GM12878 (cell line): ENCODE measurements at regions not wholly inside any gene's neighbourhood (a gene's known extent, or its start where the extent isn't known, plus 50 kb on each side); places are given as distances from the start of the nearest gene placed in this dataset.

Source experiments
- ATAC-seq: fragments of 200-7000 bp; cut with Tn5 transposase; 3 replicates; pipeline ENCODE4 v1.9.1; 2020; ENCODE audit warnings: mild to moderate bottlenecking, moderate library complexity
- BruUV-seq: library from RNA; stranded (reverse); fragments of 400-500 nt; replicated peaks from 2 replicates; lab custom pipeline; 2021; lab: Mats Ljungman, UMichigan
- CTCF ChIA-PET: fragments of 300-600 bp; sonication (Branson Sonifier 250); formaldehyde crosslinking; extraction: SDS; loops from one replicate; lab custom pipeline; 2021; ENCODE audit warnings: inconsistent platforms; lab: Yijun Ruan, JAX
- POLR2A ChIA-PET: fragments of 350-600 bp; formaldehyde crosslinking; extraction: SDS; loops from one replicate; lab custom pipeline; 2021; ENCODE audit warnings: inconsistent platforms; lab: Charles Lee
- RAD21 ChIA-PET: fragments of 300-600 bp; sonication (Branson Sonifier 250); formaldehyde crosslinking; loops from one replicate; lab custom pipeline; 2023; ENCODE audit warnings: antibody characterized with exemption; ENCODE audit not compliant: unreplicated experiment; lab: Charles Lee
- SMC1A ChIA-PET: fragments of 300-600 bp; sonication (Branson Sonifier 250); formaldehyde crosslinking; loops from one replicate; lab custom pipeline; 2023; ENCODE audit not compliant: unreplicated experiment, uncharacterized antibody; lab: Charles Lee
- DNase-seq: peaks from one replicate; pipeline ENCODE4 v3.0.0-alpha.2; 2011; ENCODE audit warnings: low read depth, low spot score
- FAIRE-seq: peaks from 3 replicates; lab custom pipeline; 2011; peaks lifted over from hg19 to GRCh38; lab: Jason Lieb, UNC
- H2AFZ ChIP-seq: 2 replicates; pipeline ENCODE4 v1.6.0; 2011; ENCODE audit warnings: low read depth, low read length, control low read depth; ENCODE audit not compliant: control insufficient read depth
- H3K27ac ChIP-seq: 2 replicates; pipeline ENCODE4 v1.5.1; 2011; ENCODE audit warnings: control low read depth; ENCODE audit not compliant: control insufficient read depth, insufficient read depth
- H3K27me3 ChIP-seq, 2 experiments: replicated peaks in 1 of 2; 2 replicates each; pipeline versions ENCODE4 v1.6.0 to v1.6.1; 2011; ENCODE audit warnings: low read length in 1 of 2; ENCODE audit not compliant: control insufficient read depth in 2 of 2, insufficient read depth in 2 of 2
- H3K36me3 ChIP-seq, 2 experiments: 2 replicates each; pipeline ENCODE4 v1.5.1; 2011; ENCODE audit warnings: low read length in 1 of 2; ENCODE audit not compliant: control insufficient read depth in 2 of 2, insufficient read depth in 2 of 2
- H3K4me1 ChIP-seq: 2 replicates; pipeline ENCODE4 v1.6.1; 2011; ENCODE audit warnings: mild to moderate bottlenecking, low read length, moderate library complexity, mixed read lengths; ENCODE audit not compliant: control insufficient read depth, insufficient read depth
- H3K4me2 ChIP-seq: 2 replicates; pipeline ENCODE4 v1.6.0; 2011; ENCODE audit warnings: control low read depth; ENCODE audit not compliant: control insufficient read depth, insufficient read depth
- H3K4me3 ChIP-seq: fragments of 200-600 bp; sonication (generic); 2 replicates; pipeline ENCODE4 v1.5.1; 2016
- H3K79me2 ChIP-seq: 2 replicates; pipeline ENCODE4 v1.6.0; 2011; ENCODE audit warnings: low read length; ENCODE audit not compliant: control insufficient read depth, insufficient read depth
- H3K9ac ChIP-seq: 2 replicates; pipeline ENCODE4 v1.8.0; 2011; ENCODE audit warnings: low read length, control low read depth, mixed read lengths; ENCODE audit not compliant: control insufficient read depth, insufficient read depth
- H3K9me3 ChIP-seq: replicated peaks from 3 replicates; pipeline ENCODE4 v1.5.1; 2011; ENCODE audit warnings: mild to moderate bottlenecking, low read length; ENCODE audit not compliant: control insufficient read depth, insufficient read depth
- H4K20me1 ChIP-seq: 2 replicates; pipeline ENCODE4 v1.6.0; 2011; ENCODE audit not compliant: control insufficient read depth, insufficient read depth
- CHD4 ChIP-seq: fragments of 200-600 bp; sonication (generic); IDR thresholded peaks from 2 replicates; pipeline ENCODE4 v1.6.1; 2016; ENCODE audit warnings: mild to moderate bottlenecking
- EP300 ChIP-seq, 2 experiments: fragments of 150-350 bp in 1 of 2; IDR thresholded peaks; 2 replicates each; pipeline ENCODE4 v1.6.1; 2011 to 2012; ENCODE audit warnings: low read depth in 2 of 2, low read length in 2 of 2, borderline replicate concordance in 1 of 2, improper control_type of control experiment in 1 of 2, inconsistent platforms in 1 of 2; ENCODE audit not compliant: control insufficient read depth in 1 of 2
- FOXM1 ChIP-seq: IDR thresholded peaks from 2 replicates; pipeline ENCODE4 v1.6.1; 2012; ENCODE audit warnings: low read depth, mild to moderate bottlenecking, inconsistent platforms, low read length, moderate library complexity
- IKZF2 ChIP-seq, 2 experiments: fragments of 450-650 bp; IDR thresholded peaks; 2 replicates each; pipeline ENCODE4 v1.6.1; 2017; ENCODE audit warnings: mild to moderate bottlenecking in 2 of 2, moderate library complexity in 2 of 2
- IRF3 ChIP-seq: fragments of 450-650 bp; IDR thresholded peaks from 2 replicates; pipeline ENCODE4 v1.6.1; 2014; ENCODE audit warnings: mild to moderate bottlenecking
- IRF5 ChIP-seq: fragments of 450-650 bp; IDR thresholded peaks from 2 replicates; pipeline ENCODE4 v1.6.1; 2017; ENCODE audit warnings: borderline replicate concordance
- POLR2A ChIP-seq: IDR thresholded peaks from 2 replicates; pipeline ENCODE4 v1.6.1; 2011; ENCODE audit warnings: low read depth, mild to moderate bottlenecking, low read length
- STAT3 ChIP-seq: IDR thresholded peaks from 2 replicates; pipeline ENCODE4 v1.6.1; 2011; ENCODE audit warnings: low read depth, low read length, improper control_type of control experiment
- ZNF217 ChIP-seq: fragments of 450-650 bp; IDR thresholded peaks from 2 replicates; pipeline ENCODE4 v1.6.1; 2017; ENCODE audit warnings: antibody characterized with exemption, mild to moderate bottlenecking
- WGBS: methylation state at CpG from one replicate; pipeline ENCODE4 v1.1.6; 2016; ENCODE audit warnings: low lambda C conversion rate; ENCODE audit not compliant: insufficient replicate concordance, insufficient coverage; ENCODE audit errors: missing lambda C conversion rate; 5-methylcytosine and 5-hydroxymethylcytosine counted together
- in situ Hi-C: fragments of 300-500 bp; cut with MboI; formaldehyde crosslinking; loops from 9 replicates; pipeline ENCODE4 v1.14.3; 2018; ENCODE audit warnings: mixed read lengths
- intact Hi-C: fragments of 100-400 bp; cut with micrococcal nuclease; formaldehyde crosslinking; loops from one replicate; pipeline ENCODE4 v1.14.2; 2022; ENCODE audit not compliant: unreplicated experiment
- TF ChIP-seq, protein P1 (sequence below): IDR thresholded peaks from 2 replicates; pipeline ENCODE4 v1.6.1; 2012; ENCODE audit warnings: low read depth, low read length, improper control_type of control experiment
- TF ChIP-seq, protein P2 (sequence below): fragments of 150-350 bp; IDR thresholded peaks from 2 replicates; pipeline ENCODE4 v1.6.1; 2014; ENCODE audit warnings: mild to moderate bottlenecking, low read depth, low read length

- TF ChIP-seq IRF5 (no peak), EP300 (IDR thresholded peaks at IDR 0.05; ENCODE audit: borderline replicate concordance in 1 of 2, control insufficient read depth in 1 of 2, low read depth in 2 of 2, low read length in 2 of 2) (no peak), FOXM1 (no peak), STAT3 (no peak), CHD4 (no peak)
- TF ChIP-seq, protein P1, sequence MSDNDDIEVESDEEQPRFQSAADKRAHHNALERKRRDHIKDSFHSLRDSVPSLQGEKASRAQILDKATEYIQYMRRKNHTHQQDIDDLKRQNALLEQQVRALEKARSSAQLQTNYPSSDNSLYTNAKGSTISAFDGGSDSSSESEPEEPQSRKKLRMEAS, result no peak
Observed at GRCh38 chr3:193959861-193960260, 176.1 kb upstream of the HES1 start (continued).

DNA sequence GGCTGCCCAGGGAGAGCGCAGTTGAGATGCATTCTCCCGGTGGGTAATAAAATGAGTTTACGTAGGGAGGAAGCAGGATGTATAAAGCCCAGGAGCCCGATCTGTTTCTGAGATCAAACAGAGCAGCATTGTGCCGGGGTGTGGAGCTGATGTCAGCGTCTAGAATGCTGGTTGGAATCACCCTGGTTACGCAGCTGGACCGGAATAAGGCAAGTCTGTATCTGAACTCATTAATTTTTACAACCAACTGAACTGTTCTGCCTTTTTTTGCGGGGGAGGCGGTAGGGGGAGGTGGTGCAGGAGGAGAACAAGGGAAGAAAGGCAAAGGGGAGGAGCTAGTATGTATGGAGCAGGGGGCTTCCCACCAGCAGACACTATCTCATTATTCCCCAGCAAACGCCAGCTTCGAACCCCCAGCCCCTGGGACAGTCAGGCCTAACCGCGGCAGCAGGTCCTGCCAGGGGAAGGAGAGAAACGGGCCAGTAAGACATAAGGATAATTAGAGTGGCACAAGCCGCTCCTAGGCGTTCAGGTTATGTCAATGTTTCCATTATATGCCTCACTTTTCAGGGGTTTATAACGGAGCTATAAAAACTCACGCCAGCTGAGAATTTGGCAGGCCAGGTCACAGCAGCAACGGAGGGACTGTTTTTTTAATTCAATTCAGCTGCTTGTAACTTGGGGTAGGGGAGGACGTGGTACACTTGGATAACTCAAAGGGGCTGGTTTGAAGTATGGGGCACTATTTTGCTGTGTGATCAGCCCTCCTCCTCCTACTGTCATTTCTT lies 175.3 kb upstream of the HES1 start:
- SMC1A ChIA-PET, result no interaction called here
- 67% methylated on average over 21 of the region's 21 CpGs for WGBS
- no peak overlapping the region for H3K4me3 ChIP-seq
- no peaks in the 10 kb centered on the region for H4K20me1 ChIP-seq
- H3K36me3 ChIP-seq, result no peaks in the 10 kb centered on the region
- POLR2A ChIA-PET, result no interaction called here
- no TSS peak for BruUV-seq
- no peak overlapping the region for H3K4me2 ChIP-seq
- no peaks in the 10 kb centered on the region for H3K4me1 ChIP-seq
- ATAC-seq, result no peak
- no peaks in the 10 kb centered on the region; a peak in 1 of 4 replicates for H3K27me3 ChIP-seq
- CTCF ChIA-PET, result interaction anchor here (1.3 kb wide), 1 partner anchor 9 kb away, joined by 3 read pairs; no protein-coding TSS in a partner anchor
- DNase-seq, result no peak
- intact Hi-C loops (no loop called here), in situ Hi-C loops (no loop called here)
- RAD21 ChIA-PET, result no interaction called here
- TF ChIP-seq, protein P2, sequence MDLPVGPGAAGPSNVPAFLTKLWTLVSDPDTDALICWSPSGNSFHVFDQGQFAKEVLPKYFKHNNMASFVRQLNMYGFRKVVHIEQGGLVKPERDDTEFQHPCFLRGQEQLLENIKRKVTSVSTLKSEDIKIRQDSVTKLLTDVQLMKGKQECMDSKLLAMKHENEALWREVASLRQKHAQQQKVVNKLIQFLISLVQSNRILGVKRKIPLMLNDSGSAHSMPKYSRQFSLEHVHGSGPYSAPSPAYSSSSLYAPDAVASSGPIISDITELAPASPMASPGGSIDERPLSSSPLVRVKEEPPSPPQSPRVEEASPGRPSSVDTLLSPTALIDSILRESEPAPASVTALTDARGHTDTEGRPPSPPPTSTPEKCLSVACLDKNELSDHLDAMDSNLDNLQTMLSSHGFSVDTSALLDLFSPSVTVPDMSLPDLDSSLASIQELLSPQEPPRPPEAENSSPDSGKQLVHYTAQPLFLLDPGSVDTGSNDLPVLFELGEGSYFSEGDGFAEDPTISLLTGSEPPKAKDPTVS, result no peak
- TF ChIP-seq POLR2A (no peak), ZNF217 (no peak), IKZF2 (IDR thresholded peaks at IDR 0.05) (no peak), IRF3 (no peak)
- no peaks in the 10 kb centered on the region for H3K79me2 ChIP-seq
- FAIRE-seq, result no peak
- H3K27ac ChIP-seq, result no peak overlapping the region
- H3K9ac ChIP-seq, result no peak overlapping the region
- H2AFZ ChIP-seq, result no peak overlapping the region
- no peaks in the 10 kb centered on the region; the same call in 2 of the 3 replicates for H3K9me3 ChIP-seq
